ENCODE measurements at regions not wholly inside any gene's neighbourhood (a gene's known extent, or its start where the extent isn't known, plus 50 kb on each side); places are given as distances from the start of the nearest gene placed in this dataset.
"Not testable (repeated sequence)": the region's sequence is repeated elsewhere in the genome, so short reads cannot be mapped to it uniquely, and the experiment has no call there.

DNA sequence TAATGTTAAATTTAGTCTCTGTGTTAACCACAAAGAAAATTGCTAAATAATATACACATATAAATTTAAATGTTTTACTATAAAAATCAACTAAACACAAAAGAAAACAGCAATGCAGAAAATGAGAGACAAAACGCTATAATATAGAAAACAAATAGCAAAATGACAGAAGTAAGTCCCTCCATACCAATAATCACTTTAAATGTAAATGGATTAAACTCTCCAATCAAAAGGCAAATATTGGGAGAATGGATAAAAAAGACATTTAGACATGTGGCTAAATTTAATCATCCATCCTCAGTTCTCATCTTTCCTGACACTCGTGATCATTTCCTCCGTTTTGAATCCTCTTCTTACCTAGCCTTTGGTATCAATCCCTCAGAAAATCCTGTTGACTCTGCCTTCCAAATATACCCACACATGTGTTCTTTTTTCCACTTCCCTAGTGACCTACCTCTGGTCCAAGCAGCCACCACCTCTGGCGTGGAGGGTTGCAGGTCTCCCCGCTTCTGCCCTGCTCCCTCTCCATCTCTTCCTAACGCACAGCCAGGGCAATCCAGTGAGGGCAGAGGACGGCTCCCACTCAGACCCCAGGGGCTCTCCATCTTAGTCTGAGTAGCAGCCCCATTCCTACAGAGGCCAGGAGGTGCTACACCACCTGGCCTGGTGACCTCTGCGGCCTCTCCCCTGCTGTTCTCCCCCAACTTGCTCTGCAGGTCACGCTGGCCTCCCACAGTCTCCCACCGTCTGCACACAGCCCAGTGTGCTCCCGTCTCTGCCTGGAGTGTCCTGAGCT is 149.2 kb downstream of the RNASET2 start:
- DNase-seq (ENCODE audit: low read depth in 1 of 2, low spot score in 1 of 2): no peak

DNA sequence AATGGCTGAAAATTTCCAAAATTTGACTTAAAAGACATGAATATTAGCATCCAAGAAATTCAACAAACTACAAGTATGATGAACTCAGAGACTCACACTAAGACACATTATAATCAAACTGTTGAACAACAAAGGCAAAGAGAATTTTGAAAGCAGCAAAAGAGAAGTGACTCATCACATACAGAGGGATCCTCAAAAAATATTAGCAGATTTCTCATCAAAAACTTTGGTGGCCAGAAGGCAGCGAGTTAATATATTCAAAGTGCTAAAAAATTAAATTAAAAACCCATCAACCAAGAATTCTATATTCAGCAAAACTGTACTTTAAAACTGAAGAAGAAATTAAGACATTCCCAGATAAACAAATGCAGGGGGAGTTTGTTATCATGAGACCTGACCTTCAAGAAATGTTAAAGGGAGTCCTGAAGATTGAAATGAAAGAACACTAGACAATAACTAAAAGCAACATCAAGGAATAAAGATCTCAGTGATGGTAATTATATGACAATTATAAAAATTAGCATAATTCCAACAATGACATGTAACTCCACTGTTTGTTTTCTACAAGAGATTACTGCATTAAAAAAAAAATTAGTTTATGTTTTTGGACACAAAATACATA is 150.0 kb downstream of the RNASET2 start:
- no peak for DNase-seq (ENCODE audit: low read depth in 1 of 2, low spot score in 1 of 2)

DNA sequence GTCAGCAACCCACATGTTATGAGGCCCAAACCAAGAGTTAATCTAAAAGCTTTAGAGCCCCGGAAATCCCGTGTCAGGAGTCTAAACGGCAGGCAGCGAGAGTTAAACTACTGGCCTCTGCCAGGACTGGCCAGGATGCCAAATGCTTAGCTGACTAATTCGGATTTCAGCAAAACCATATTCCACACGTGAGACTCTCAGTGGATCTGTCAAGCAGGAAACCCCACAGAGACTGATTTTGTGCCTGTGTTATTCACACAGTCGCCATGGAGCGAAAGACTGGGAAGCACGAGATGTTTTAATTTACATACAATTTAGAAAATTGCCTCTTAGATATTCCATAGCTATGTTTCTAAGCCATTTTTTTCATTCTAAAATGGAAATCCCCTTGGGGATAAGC is 152.9 kb downstream of the RNASET2 start:
- no peak for DNase-seq (ENCODE audit: low read depth in 1 of 2, low spot score in 1 of 2)

DNA sequence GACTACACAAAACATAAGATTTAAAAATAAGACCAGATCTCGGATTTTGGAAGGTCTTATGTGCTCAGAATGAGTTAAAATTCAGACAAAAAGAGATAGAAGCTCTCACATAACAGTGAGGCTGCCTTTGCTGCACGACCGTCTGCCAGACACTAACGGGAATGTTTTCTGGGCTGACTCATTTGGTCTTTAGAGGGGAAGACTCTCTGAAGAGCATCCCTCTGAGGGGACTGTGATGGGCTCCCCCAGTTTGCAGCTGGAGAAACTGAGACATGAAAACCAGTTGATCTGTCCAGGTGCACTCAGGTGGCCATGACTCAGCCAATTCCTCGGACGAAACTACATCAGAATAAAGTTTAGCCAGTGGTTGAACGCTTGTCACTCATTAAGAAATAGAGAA is 153.9 kb downstream of the RNASET2 start:
- no peak for DNase-seq (ENCODE audit: low read depth in 1 of 2, low spot score in 1 of 2)

DNA sequence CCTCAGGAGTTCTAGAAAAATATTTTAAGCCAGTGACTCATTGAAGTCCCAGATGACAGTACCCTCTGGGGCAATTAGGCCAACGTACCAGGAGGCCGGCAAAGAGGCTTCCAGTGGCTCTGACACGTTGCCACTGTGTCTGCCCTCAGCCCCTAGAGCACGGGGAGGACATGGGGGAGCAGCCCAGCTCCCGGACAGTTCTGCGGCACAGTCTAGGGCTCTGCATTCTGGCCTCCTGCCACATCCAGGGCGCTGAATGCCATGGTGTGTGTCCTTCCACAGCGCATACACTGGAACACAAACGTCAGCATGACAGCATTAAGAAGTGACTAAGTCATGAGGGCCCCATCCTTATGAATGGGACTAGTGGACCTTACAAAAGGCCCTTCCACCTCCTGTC is 156.2 kb downstream of the RNASET2 start:
- DNase-seq (ENCODE audit: low read depth in 1 of 2, low spot score in 1 of 2): no peak

DNA sequence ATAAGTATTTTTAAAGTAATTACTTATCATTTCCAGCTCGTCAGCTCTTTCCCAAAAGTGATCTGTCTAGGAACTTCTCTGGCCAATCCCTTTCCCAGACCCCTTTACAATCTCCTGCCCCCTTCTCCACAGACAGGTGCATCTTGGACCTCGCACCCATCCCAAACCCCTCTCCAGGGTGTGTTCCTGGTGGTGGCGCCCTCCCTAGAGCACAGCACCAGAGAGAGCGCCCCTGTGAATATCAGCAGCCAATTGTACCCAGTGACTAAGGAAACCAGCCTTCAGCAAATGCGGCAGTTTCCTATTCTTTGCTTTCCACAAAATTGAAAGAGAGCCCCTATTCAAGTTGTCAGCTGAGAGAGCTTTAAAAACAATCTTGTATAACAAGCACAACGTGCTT is 157.7 kb downstream of the RNASET2 start:
- DNase-seq (ENCODE audit: low read depth in 1 of 2, low spot score in 1 of 2): no peak

DNA sequence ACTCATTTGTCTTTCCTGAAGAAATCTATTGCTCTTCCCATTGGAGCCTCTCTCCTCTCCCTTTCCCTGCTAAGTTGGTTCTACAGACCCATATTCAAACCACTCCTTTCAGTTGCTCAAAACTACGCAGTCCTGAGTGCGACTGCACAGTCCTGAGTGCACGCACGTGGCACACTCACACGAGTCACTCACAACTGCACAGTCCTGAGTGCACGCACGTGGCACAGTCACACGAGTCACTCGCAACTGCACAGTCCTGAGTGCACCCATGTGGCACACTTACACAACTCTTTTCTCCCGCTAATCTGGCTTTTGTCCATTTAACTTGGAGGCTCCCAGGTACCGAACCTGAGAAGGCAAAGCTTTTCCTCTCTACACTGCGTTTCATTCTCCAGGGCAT is 159.7 kb downstream of the RNASET2 start:
- DNase-seq (ENCODE audit: low read depth in 1 of 2, low spot score in 1 of 2): no peak

DNA sequence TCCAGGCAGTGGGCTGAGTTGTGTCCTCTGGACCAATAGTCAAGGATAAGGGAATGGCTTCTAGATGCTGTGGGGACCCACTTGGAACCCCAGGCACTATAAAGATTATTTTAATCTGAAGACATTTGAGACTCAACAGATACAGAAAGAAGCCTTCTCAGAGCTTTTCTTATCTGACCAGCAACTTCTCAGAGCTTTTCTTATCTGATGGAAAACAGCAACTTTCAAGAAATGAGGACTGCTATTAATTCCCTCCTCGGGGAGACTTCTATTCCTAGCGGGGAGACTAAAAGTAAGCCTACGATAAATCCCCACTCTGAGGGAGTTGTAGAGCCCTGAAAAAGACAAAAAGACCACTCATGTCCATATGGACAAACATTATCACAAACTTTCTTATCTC is 160.5 kb downstream of the RNASET2 start:
- no peak for DNase-seq (ENCODE audit: low read depth in 1 of 2, low spot score in 1 of 2)

DNA sequence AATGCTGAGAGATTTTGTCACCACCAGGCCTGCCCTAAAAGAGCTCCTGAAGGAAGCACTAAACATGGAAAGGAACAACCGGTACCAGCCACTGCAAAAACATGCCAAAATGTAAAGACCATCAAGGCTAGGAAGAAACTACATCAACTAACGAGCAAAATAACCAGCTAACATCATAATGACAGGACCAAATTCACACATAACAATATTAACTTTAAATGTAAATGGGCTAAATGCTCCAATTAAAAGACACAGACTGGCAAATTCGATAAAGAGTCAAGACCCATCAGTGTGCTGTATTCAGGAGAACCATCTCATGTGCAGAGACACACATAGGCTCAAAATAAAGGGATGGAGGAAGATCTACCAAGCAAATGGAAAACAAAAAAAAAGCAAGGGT is 163.8 kb upstream of the RPS6KA2 start:
- not testable (repeated sequence) for DNase-seq (ENCODE audit: low read depth in 1 of 2, low spot score in 1 of 2)

DNA sequence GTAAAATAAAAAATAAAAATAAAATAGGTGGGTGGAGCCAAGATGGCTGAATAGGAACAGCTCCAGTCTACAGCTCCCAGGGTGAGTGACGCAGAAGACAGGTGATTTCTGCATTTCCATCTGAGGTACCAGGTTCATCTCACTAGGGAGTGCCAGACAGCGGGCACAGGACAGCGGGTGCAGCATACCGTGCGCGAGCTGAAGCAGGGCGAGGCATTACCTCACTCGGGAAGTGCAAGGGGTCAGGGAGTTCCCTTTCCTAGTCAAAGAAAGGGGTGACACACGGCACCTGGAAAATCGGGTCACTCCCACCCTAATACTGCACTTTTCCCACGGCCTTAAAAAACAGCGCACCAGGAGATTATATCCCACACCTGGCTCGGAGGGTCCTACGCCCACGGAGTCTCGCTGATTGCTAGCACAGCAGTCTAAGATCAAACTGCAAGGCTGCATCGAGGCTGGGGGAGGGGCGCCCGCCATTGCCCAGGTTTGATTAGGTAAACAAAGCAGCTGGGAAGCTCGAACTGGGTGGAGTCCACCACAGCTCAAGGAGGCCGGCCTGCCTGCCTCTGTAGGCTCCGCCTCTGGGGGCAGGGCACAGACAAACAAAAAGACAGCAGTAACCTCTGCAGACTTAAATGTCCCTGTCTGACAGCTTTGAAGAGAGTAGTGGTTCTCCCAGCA is 161.9 kb upstream of the RPS6KA2 start:
- DNase-seq (ENCODE audit: low read depth in 1 of 2, low spot score in 1 of 2): not testable (repeated sequence)

DNA sequence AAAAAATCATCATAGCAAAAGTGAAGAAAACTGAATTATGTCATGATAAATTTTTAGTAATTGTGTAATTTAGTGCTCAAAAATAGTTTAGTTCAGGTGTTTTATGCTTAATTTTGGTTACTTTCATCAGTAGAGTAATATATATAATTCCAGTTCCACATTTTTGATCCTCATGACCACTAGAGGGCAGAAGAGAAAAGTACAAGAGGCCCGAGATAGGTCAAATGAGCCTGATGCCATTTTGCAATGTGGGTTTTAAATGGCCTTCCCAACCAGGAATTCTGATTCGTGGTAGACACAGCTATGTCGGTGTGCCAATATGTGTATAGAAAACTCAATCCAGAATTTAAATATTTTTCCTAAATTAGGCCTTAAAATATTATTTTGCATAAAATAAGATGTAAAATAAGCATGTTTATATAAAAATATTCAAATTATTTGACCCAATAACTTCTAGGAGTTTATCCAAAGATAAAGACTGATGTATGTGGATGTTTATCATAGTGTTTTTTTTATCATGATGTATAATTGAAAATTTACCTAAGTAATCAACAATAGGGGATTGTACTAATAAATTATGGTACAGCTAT is 159.7 kb upstream of the RPS6KA2 start:
- DNase-seq (ENCODE audit: low read depth in 1 of 2, low spot score in 1 of 2): peak in 1 of 2 donors; percentile 49

DNA sequence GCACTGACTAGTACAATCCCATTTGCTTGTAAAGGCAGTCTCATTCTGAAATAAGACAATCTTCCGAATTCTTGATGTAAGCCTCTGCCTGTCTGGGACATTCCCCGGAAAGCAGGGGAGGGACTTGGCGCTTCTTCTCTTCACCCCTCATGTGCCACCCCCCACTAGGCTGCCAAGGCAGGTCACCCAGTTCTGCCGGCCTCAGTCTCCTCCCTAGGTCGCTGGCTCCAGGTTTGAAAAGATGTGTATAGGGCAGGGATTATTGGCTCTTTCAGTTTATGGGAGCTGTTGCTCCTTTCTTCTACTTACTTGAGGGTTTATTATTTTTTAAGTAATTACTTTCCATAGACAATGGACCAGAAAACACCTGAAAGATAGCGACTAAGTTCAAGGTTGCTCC is 158.1 kb upstream of the RPS6KA2 start:
- DNase-seq (ENCODE audit: low read depth in 1 of 2, low spot score in 1 of 2): no peak

DNA sequence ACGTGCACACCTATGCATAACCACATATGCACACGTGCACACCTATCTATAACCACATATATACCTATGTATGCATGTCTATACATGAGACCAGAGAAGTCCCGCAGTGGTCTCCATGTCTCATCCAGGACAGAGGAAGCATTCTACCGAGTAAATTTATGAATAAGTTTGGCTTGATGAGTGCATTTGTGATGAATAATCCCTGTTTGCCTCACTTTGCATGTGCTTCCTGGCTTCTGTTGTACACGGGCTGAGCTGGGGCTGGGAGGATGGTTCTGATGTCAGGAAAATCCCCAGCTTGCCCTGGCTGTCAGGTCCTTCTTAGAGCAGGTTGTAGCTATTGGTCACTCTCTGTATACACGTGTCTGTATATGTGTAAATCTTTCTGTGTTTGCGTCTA is 157.6 kb upstream of the RPS6KA2 start:
- no peak for DNase-seq (ENCODE audit: low read depth in 1 of 2, low spot score in 1 of 2)

DNA sequence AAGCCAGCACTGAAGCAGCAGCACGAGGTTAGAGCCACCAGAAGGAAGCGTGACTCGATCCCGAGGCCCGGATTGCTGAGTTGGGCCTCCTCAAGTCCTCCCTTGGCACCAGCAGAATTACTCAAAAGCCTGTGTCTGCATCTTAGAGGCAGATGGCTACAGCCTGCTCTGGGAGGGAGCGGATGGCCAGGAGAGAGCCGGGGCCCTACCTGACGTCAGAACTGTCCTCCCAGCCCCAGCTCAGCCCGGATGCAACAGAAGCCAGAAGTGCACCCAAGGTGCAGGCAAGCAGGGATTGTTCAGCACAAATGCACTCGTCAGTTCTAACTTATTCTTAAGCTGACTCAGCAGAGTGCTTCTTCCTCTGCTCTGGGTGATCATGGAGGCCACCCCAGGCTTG is 155.5 kb upstream of the RPS6KA2 start:
- DNase-seq (ENCODE audit: low read depth in 1 of 2, low spot score in 1 of 2): no peak

DNA sequence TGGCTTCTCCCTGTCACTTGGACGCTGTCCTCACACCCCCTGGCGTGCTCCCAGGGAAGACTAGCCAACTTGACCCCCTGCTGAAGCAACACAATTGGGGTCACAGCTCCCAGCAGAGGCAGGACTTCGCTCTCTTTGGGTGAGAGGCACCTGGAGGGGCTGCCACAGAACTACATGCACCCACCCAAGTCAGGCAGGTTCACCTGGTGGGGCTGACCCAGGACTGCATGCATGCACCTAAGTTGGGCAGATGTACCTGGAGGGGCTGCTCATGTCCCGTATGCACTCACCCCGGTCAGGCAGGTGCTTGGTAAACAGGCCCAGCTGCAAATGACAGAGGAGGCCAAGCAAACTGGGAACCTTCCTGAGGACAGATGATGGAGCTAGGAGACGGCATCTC is 154.3 kb upstream of the RPS6KA2 start:
- DNase-seq (ENCODE audit: low read depth in 1 of 2, low spot score in 1 of 2): no peak

DNA sequence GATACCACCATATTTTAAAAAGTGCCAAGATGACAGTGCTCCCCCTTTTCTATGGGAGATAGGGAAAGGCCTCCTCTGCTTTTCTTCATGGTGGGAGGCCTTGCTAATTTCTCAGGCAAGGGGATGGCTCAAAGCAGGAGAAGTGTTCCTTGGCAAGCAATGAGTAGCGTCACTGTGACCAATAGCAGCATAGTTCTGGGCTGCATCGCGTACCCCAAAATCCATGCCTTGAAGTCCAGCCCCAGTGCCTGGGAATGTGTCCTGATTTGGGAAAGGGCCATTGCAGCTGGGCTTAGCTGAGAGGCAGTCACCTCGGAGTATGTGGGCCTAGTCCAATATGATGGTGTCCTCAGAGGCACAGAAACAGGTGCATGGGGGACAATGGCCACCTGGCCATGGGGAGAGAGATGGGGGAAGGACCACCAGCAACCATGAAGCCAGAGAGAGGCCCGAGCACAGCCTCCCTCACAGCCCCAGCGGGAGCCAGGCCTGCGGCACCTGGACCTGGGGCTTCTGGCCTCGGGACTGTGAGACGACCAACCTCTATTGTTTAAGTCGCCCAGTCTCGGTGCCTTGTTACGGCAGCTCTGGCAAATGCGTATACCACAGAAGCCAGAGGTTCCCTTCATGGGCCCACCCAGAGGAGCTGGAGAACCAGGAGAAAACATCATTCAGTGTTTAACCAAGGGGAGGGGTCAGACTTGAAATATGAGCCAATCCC is 153.1 kb upstream of the RPS6KA2 start:
- no peak for DNase-seq (ENCODE audit: low read depth in 1 of 2, low spot score in 1 of 2)

DNA sequence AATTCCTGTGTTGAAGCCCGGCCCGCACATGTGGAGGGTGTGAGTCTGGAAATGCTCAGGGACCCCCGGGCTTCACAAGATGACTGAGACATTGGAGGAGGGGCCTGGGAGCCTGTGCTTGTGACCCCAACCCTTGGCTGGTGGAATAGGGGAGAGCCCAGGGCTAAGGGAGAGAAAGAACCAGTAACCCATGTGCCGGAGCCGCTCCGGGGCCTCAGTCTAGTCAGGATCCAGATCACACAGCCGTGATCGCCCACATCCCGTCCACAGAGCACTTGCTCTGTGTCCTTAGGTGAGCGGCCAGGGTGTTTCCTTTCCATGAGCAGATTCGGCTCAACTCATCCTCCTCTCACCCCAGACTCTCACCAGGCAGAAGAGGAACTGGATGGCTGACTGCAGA is 152.3 kb upstream of the RPS6KA2 start:
- DNase-seq (ENCODE audit: low read depth in 1 of 2, low spot score in 1 of 2): no peak

DNA sequence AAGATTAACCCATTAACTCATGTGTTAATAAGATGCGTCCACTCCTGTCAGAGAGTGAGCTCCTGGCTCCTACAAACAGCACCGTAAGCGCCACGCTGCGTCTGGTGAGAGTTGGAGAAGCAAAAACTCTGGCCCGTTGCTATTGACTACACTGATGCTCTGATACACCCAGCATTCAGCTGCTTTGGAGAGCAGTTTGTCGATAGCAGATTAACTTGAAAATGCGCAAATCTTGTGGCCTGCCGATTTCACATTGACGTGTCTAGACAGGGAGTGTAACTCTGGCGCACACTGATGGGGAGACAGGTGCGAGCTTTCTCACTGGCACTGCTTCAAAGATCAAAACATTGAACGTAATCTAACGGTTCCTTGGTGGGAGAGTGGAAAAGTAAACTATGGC is 151.7 kb upstream of the RPS6KA2 start:
- no peak for DNase-seq (ENCODE audit: low read depth in 1 of 2, low spot score in 1 of 2)

DNA sequence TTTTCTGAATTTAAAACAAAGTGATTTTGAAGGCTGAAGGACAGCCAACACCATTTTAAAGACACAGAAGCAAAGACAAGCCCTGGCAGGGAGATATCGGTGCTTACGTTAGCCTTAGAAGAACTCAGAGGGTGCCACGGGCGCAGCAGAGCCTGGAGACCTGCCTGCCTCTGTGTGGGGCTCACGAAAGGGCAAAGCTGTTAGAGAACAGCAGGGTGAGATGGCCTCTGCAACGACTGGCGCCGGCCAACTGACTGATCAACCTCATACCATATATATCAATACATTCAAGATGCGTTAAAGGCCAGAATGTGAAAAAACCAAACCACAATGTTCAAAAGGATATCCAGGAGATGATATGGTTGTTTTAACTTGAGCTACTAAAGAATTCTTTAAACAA is 151.0 kb upstream of the RPS6KA2 start:
- DNase-seq (ENCODE audit: low read depth in 1 of 2, low spot score in 1 of 2): no peak

DNA sequence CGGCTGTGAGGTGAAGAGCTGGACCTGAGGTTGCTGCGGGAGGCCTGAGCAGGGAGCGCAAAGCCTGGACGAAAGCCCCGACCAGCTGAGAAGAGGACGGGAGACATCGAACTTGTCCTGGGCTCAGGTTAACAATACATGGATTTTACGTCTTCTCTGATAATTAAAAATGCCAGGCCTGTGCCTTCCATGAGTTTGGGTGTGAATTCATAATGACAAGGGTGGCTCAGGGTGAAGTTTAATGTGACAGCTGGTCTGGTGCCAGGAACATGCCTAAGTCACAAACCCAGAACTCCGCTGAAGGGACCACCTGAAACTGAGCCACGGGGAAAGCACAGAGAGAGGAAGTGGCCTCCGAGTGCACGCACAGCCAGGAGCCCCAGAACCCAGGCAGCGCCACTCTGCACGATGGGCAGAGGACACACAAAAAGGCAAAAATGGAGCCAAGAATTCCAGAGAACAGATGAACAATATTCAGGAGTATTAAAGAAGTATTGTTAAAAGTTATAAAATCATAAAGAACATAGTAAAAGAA is 150.1 kb upstream of the RPS6KA2 start:
- DNase-seq (ENCODE audit: low read depth in 1 of 2, low spot score in 1 of 2): no peak

DNA sequence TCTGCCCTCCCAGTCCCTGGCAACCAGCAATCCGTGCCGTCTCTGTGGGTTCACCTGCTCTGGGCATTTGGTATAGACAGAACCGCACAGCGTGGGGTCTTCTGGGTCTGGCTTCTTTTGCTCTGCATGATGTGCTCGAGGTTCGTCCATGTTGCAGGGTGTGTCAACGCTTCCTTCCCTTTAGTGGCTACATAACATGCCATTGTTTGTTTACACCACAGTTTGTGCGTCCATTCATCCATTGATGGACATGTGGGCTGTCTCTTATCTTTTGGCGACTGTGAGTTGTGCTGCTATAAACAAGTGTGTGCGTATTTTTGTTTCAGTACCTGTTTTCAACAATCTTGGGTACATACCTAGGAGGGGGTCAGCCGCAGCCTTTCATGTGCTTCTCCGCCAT is 149.5 kb upstream of the RPS6KA2 start:
- no peak for DNase-seq (ENCODE audit: low read depth in 1 of 2, low spot score in 1 of 2)

All from activated CD4-positive, alpha-beta T cell treated with anti-CD3 and anti-CD28 coated beads, Interleukin-2, amount 50 U/mL, for 24 hours (primary cell).